GM19324 (cell line): ENCODE measurements at regions not wholly inside any gene's neighbourhood (a gene's known extent, or its start where the extent isn't known, plus 50 kb on each side); places are given as distances from the start of the nearest gene placed in this dataset.

ENCODE experiments used
- ATAC-seq: cut with Tn5 transposase; IDR thresholded peaks from one replicate; pipeline ENCODE4 v1.9.1; 2021; ENCODE audit warnings: mild to moderate bottlenecking, moderate library complexity; ENCODE audit not compliant: unreplicated experiment, low FRiP score

DNA sequence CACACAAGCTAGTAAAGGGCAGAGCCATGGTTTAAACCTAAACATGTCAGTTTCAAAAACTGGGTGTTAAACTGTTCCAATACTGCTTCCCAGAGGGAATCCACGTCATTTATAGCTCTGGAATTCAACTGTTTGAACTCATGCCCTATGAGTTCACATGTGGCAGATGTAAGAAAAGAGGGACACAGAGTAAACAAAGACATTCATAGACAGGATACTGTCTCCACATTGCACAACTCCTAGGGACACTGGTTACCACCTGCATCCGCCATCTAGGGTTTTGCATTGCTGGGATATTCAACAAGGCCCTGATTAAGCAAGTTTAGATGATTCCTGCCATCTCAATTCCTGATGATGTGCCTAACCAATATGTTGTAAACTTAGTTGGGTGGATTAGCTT, 134.1 kb upstream of the COL8A1 start:
- no peak for ATAC-seq

DNA sequence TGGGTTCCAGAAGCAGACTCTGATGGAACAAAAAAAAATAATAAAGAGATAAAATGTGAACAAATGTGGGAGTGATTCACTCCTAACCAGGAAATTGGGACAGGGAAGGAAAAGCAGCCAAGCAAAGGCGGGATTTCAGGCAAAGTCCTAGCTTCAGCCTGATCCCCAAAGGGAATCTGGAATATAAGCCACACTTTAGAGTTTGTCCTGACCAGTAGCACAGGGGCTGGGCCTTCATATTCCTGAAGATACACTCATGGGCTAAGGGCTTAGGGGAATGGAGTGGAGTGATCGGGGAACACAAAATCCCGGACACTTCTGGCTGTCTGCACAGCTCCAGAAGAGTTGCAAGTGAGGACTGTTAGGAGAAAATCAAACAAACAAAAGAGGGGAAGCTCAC, 135.0 kb upstream of the COL8A1 start:
- no peak for ATAC-seq

DNA sequence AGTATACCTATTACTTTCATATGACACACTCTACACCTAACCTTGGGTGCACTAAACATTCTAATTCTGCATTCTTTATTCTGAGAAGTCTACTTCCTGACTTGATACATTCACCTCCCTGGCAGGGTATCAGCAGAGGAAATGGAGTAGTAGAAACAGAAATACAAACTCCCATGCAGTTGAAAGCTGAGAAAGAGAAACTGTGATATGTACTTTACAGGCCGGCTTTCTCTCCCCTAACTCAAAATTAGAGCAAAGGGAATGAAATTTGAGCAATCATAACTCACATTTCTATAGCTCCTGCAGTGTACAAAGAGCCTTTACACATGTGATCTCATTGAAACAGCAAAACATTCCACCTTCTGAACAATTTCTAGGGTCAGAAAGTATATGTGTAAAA, 135.5 kb upstream of the COL8A1 start:
- no peak for ATAC-seq

DNA sequence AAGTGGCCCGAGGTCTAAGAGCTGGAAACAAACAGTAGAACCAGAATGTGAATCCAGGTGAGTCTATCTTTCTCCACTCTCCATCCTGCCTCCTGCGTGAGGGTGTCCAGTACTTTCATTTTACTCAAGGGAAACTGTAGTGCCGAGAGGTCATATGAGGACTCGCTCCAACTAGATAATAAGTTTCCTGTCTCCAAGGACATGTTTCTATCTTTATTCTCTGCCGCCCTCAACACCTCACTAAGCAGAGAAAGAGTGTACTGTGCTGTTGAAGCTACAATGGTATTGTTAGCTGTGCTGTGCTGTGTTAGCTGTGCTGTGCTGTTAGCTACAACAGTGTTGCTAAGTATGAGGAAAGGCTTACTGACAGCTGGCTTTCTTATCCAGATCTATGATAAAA, 137.9 kb upstream of the COL8A1 start:
- no peak for ATAC-seq

DNA sequence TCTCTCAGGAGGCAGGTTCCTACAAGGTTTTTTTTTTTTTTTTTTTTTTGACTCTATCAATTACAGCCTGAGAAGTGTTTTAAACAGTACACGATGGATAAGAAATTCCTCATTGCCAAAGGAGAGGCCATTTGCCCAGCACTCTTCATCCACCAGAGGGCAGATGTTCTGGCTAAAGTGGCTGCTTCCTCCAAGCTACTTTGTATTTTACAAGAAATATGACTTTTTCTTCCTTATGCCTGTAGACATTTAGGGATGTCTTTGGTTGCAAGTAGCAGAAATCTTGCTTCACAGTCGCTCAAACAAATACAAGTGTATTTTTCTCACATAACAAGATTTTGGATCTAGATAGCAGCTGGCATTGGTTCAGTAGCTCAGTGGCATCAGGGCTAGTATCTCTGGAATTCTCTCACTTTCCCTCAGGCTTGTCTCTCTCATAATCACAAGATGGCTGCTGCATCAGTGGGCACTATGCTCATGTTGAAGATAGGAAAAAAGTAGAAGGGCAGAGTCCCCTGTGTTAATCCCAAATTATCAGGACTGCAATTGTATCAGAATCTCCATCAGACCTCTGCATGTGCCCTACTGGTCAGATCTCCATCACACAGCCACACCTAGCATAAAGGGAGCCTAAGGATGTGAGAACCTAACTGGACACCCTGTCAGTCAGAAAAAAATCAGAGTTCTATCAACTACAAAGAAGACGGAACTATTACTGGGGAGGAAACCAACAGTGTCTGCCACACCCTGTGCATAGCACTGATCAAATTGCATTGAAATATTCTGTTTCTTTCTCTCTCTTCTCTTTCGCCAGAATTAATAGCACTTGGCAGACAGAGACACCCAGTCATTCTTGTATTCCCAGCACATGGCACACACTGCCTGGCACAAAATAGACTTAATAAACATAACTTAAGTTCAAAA, 138.9 kb upstream of the COL8A1 start:
- ATAC-seq: peak; percentile 59

DNA sequence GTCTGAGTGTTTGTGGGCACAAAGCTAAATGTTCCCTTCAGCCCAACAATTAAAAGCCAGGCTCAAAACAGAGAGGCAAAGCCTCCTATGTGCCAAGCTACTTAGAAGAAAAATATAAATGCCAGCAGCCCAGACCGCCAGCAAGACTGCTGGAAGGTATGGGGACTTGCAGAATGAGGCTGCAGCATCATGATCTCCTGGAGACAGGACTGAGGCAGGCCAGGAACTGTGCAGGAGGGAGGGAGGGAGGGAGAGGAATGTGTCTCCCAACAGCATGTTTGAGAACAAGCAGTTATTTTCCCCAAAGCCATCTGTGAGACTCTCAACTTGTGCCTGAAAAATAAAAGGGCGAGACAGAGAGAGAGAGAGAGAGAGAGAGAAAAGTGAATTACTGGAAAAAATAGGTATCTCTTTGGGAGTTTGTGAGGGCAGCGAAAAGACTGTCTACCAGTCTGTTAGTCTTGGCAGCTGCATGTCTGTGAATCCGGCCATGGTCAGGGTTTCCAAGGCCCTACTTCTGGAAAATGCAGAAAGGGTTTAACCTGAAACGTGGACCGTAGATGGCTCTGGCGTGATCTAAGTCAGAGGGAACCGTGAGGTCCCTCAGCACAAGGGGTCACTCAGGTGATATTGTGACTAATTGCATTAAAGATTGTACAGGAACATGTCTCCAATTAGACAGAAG, 139.7 kb upstream of the COL8A1 start:
- peak; percentile 15 for ATAC-seq

DNA sequence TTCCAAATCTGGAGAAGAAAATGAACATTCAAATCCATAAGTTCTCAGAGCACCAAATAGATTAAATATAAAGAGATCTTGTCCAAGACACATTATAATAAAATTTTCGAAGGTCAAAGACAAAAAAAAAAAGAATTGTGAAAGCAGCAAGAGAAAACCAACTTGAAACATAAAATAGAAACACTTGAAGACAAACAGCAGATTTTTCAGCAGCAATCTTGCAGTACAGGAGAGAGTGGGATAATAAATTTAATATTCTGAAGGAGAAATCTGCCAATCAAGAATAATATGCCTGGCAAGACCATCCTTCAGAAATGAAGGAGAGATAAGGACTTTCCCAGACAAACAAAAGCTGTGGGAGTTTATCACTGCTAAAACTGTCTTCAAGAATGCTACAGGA, 150.5 kb upstream of the COL8A1 start:
- no peak for ATAC-seq

DNA sequence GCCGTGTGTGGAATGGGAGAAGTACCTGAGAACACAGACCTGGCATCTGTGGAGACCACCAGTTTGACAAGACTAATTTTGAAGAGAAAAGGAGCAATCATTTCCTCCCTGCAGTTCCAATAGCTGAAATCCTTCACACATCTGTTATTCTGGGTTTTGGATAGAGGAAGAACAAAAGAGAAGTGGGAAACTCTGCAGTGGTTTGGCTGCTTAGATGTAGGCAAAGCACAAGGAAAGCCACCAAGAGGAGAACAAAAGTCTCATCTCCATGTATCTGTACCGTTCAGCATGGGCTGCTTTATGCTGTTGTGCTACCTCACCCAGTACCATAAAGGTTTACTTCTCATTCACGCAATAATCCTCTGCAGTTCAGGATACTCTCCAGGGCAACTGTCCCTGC, 153.1 kb upstream of the COL8A1 start:
- no peak for ATAC-seq

DNA sequence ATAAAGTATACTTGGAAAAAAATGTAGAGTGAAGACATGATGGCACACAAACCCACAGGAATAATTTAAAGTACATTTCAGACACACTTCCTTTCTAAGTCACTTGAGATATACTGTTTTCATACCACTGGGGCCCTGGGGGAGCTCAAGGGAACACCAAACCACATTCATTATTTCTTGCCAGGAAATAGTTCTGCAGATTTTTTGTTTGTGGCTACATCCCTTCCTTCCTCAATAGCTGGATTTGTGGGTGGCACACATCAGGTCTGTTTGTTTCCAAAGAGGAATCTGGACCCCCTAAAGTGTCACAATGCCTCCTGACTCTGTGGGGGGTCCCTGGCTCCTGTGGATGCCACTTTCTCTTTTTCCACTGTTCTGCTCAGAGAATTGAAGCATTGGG, 153.5 kb upstream of the COL8A1 start:
- ATAC-seq: no peak

DNA sequence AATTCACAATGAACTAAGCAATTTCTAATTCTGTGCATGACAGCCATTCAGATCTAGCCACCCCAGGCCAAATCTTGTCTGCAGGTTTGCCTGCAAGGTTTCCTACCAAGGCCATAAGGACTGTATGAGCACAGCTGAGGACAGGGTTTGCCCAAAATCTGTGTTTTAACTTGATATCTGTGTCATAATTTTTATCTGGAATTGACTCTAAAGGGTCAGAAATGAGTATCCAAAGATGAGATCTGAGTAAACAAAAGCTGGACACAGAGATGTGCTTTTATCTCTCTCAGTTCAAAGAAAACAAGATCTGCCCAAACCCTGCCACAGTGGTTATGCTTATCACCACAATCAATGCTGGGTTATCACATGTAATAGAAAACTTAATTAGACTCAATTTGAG, 154.6 kb upstream of the COL8A1 start:
- ATAC-seq: no peak

DNA sequence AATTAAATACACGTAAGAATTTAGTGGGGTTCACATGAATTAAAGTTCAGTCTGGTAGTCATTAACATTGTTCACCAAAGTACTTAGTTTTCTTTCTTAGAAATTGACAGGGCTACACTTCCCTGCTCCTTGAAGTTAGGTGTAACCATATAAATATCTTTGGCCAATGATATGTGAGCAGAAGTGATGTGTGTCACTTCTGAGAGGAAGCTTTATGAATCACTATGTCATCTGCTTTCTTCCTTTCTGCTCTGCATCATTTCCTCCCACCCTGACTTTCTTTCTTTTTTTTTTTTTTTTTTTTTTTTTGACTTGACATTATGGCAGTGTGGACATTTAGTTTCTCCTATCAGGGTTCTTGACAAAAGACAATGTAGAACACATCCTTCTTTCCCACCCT, 156.2 kb upstream of the COL8A1 start:
- ATAC-seq: no peak

DNA sequence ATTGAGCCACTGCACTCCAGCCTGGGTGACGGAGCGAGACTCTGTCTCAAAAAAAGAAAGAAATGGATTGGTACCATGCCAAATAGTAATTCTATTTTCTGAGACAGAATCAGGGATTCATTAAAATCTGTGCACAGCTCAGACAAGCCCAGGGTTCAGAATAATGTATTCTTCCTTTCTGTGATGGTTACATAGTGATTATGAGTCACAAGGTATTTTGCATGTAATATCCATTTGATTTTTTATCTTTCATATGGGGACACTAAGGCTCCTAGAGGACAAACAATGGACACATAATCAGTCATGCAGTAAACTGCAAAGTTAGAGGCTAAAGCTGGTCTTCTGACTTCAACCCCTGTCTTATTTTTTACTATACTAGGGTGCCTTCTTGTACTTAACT, 156.8 kb upstream of the COL8A1 start:
- ATAC-seq: no peak

DNA sequence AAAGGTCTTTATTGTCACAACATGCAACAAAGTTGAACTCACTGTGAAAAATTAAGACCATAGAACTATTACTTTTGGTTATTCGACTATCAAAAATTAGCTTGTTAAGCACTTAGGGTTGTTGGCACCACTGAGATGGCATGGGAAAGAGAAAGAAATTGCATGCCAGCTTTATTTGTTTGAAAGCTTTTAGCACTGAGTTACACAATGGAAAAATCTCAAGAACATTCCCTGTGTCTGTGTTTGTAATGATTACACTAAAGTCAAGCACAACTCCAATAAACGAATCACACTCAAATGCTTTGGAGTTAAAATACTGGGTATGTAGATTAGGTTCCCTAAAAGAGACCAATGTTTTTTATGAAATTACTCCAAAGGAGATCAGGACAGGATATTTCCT, 158.6 kb upstream of the COL8A1 start:
- ATAC-seq: no peak

DNA sequence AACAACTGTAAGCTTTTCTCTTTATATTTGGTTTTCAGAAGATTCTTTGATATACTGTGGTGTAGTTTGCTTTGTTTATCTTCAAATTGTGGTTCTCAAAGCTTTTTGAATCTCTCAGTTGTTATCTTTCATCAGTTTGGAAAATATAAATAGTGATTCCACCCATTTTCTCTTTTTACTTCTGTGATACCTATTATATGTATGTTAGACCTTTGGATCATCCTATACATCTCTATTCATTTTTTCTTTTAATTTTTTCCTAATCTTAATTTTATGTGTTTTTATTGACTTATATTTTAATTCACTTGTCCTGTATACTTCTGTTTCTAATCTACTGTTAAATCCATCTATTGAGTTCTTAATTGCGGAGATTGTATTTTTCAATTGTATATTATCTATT, 160.7 kb upstream of the COL8A1 start:
- no peak for ATAC-seq

DNA sequence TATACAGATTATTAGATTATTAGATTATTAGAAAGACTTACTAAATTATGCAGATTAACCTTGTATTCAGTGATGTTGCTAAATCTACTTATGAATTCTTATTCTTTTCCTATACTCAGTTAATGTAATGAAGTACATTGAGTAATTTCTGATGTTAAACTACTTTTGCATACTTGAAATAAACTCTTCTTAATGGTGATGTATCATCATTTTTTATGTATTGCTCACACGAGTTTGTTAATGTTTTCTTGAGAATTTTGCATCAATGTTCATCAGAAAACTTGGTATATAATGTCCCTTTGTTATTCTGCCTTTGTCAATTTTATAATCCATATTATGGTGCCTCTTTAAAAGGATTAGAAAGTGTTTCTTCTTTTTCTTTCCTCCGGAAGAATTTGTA, 163.2 kb upstream of the COL8A1 start:
- ATAC-seq: no peak

DNA sequence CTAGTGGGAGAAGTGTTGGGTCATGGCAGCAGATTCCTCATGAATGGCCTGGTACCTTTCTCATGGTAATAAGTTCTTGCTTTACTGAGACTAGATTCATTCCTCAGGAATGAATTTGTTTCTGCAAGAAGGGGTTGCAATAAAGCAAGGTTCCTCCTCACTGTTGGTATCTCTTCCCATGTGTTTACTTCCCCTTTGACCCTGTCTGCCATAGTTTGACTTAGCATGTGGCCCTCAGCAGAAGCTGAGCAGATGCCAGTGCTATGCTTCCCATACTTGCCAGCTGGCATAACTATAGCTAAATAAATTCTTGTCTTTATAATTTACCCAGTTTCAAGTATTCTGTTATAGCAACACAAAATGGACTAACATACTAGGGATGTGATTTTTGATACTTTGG, 163.6 kb upstream of the COL8A1 start:
- ATAC-seq: no peak

DNA sequence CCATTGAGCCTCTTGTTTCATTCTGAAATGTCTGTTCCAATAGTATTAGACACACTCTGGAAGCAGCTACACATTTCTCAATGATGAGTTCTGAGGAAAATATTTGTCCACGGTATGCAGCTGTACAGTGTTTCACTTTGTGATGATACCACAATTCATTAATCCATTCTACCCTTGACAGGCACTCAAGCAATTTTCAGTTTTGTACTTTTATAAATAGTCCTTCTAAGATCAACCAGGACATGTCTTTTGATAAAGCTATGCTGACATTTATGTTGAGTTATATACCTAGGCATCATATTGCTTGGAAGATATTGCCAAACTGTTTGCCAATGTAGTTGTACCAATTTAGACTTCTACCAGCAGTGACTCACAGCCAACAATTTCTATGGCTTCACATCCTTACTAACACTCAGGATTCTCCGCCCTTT, 165.1 kb upstream of the COL8A1 start:
- no peak for ATAC-seq

DNA sequence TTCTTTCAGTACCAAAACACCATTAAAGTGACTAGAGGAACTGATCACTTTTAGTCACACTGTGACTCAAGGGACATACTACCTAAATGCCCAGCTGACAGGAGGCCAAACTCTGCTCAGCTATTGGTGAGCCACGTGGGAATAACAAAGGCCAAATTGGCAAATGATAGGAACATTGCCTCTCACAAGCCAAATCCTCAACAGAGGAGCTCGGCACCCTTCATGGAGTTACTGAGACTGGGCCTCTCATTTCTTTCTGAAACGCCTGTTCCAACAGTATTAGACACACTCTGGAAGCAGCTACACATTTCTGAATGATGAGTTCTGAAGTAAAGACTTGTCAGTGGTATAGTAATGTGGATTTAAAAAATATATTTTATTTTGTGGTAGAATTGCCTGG, 166.0 kb upstream of the COL8A1 start:
- ATAC-seq: no peak

DNA sequence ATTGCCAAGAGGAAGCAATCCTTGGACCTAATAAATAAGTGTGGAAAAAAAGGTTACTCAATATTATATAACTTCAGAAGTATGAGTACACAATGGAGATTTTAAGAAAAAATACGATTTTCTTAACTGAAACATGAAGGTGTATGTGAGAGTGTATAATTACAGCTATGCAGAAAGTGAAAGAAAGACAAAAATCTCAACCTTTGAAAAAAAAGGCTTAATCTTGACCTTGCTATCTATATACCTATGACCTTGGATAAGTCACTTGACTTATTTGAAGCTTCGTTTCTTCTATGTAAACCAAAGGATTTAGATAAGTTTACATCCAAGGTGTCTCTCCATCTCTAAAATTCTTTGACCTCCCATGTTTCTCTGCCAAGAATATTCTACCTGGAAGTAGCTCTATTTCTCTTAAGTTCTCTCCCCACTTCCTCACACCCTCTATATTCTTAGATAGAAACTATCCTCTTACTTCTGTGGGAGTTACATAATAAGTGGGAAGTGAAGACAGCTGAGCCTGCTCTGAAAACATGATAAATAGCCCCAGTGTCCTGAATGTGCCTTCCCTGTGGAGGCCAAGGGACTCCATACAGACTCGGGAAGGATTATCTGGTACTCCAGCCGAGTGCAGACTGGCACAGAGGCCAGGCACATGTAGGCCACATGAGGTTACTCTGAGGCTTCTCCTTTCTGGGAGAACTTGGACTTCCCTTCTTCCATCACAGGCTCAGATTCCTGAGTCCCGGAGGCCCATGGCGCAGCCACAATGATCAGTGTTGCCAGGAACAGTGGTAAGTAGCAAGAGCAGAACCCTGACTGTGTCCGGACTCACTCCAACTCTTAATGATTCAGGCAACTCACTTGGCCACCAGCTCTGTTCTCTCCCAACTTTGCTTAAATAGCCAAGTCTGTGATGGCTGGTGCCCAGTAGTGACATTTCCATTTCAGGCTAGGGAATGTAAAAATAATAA, 166.8 kb upstream of the COL8A1 start:
- ATAC-seq: no peak

DNA sequence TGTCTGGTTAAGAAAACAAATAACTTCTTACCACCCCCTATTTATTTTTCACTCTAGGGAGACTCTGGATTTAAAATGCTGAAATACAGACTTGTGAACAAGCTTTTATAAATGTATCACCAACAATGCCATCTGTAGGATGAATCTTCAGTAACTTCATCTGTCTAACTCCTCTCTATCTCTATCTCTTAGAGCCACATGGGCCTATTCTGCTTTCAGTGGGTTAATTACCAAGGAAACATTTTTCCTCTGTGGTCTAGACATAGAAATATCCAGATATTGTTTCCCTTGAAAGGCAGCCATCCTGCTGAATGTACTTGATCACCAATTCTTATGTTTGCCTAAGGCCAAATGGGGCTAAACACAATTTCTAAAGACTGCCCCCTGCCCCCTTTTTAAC, 167.6 kb upstream of the COL8A1 start:
- no peak for ATAC-seq

DNA sequence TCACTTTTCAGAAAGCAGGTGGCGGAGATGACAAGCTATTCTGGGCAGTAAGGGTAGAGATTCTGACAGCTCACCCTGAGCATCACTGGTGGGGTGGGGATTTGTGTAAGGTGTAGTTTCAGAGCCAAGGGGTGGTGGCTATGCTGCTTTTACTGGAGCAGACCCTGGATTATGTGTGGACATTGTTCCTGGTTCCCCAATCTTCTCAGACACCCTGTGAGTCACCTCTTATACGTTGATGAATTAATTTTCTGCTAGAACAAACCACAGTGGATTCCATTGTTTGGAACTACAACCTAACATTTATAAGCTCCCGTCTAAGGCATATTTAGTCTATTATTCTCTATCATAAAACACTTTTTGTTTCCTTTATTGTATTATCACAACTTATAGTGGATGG, 169.5 kb upstream of the COL8A1 start:
- no peak for ATAC-seq
